Panc1 (cell line): ENCODE measurements at regions not wholly inside any gene's neighbourhood (a gene's known extent, or its start where the extent isn't known, plus 50 kb on each side); places are given as distances from the start of the nearest gene placed in this dataset.

Source experiments
- ATAC-seq: fragments of 200-7000 bp; cut with Tn5 transposase; 2 replicates; pipeline ENCODE4 v1.9.1; 2020; ENCODE audit warnings: mild to moderate bottlenecking, moderate library complexity
- BruUV-seq: library from RNA; stranded (reverse); fragments of 400-500 nt; replicated peaks from 2 replicates; lab custom pipeline; 2021; lab: Mats Ljungman, UMichigan
- CTCF ChIA-PET: fragments of 300-600 bp; sonication (Branson Sonifier 250); formaldehyde crosslinking; loops from one replicate; lab custom pipeline; 2022; ENCODE audit warnings: antibody characterized with exemption; lab: Charles Lee
- POLR2A ChIA-PET: fragments of 300-600 bp; sonication (Branson Sonifier 250); formaldehyde crosslinking; loops from one replicate; lab custom pipeline; 2022; ENCODE audit warnings: antibody characterized with exemption; lab: Charles Lee
- DNase-seq: peaks from one replicate; pipeline ENCODE4 v3.0.0-alpha.2; 2010; ENCODE audit warnings: low read depth, low spot score
- H3K27ac ChIP-seq: 2 replicates; pipeline ENCODE4 v1.5.1; 2011; ENCODE audit warnings: mild to moderate bottlenecking, low read length, inconsistent platforms
- H3K27me3 ChIP-seq: fragments of 200-500 bp; sonication (Bioruptor generic); 2 replicates; pipeline ENCODE4 v1.6.0; 2014; ENCODE audit warnings: low read length, inconsistent platforms; ENCODE audit not compliant: control insufficient read depth, insufficient read depth
- H3K36me3 ChIP-seq: fragments of 200-500 bp; sonication (Bioruptor generic); 2 replicates; pipeline ENCODE4 v1.5.1; 2014; ENCODE audit warnings: inconsistent platforms, mild to moderate bottlenecking, low read length, moderate library complexity; ENCODE audit not compliant: control insufficient read depth, insufficient read depth
- H3K4me1 ChIP-seq: 2 replicates; pipeline ENCODE4 v1.5.1; 2011; ENCODE audit warnings: inconsistent platforms, mild to moderate bottlenecking, low read length, moderate library complexity; ENCODE audit not compliant: control insufficient read depth, insufficient read depth
- H3K4me3 ChIP-seq, 2 experiments: 2 replicates each; pipeline ENCODE4 v1.5.1; 2011 to 2012; ENCODE audit warnings: low read depth in 2 of 2, low read length in 2 of 2, mild to moderate bottlenecking in 2 of 2, inconsistent platforms in 1 of 2, moderate library complexity in 1 of 2
- H3K9me3 ChIP-seq: fragments of 200-500 bp; sonication (Bioruptor generic); 2 replicates; pipeline ENCODE4 v1.5.1; 2014; ENCODE audit warnings: low read depth, mild to moderate bottlenecking, inconsistent platforms, low read length, moderate library complexity; ENCODE audit not compliant: control insufficient read depth, insufficient read depth
- POLR2AphosphoS5 ChIP-seq: IDR thresholded peaks from 2 replicates; pipeline ENCODE4 v1.6.1; 2012; ENCODE audit warnings: mild to moderate bottlenecking, low read depth, low read length, moderate library complexity
- SIN3A ChIP-seq: IDR thresholded peaks from 2 replicates; pipeline ENCODE4 v1.6.1; 2012; ENCODE audit warnings: low read depth, mild to moderate bottlenecking, low read length, moderate library complexity, borderline replicate concordance; ENCODE audit not compliant: insufficient read depth
- TCF7L2 ChIP-seq: IDR thresholded peaks from 2 replicates; pipeline ENCODE4 v1.6.1; 2011; ENCODE audit warnings: mild to moderate bottlenecking, low read depth, low read length, inconsistent platforms
- in situ Hi-C: cut with HindIII; loops from 2 replicates; pipeline ENCODE4 v1.10.0; 2016; ENCODE audit warnings: low sequenced_read_pairs, low pct_unique_long_range_greater_than_20kb
- intact Hi-C: fragments of 100-400 bp; cut with micrococcal nuclease; formaldehyde crosslinking; loops from one replicate; pipeline ENCODE4 v1.10.0; 2022; ENCODE audit not compliant: unreplicated experiment
- TF ChIP-seq, protein P1 (sequence below): fragments of 450-650 bp; IDR thresholded peaks from 2 replicates; pipeline ENCODE4 v1.5.1; 2017; ENCODE audit warnings: mild to moderate bottlenecking
- TF ChIP-seq, protein P2 (sequence below), 2 experiments: IDR thresholded peaks; 2 replicates each; pipeline ENCODE4 v1.6.1; 2011 to 2012; ENCODE audit warnings: low read depth in 2 of 2, control low read depth in 1 of 2, low read length in 1 of 2, mild to moderate bottlenecking in 1 of 2, moderate library complexity in 1 of 2; ENCODE audit not compliant: insufficient read depth in 1 of 2

DNA sequence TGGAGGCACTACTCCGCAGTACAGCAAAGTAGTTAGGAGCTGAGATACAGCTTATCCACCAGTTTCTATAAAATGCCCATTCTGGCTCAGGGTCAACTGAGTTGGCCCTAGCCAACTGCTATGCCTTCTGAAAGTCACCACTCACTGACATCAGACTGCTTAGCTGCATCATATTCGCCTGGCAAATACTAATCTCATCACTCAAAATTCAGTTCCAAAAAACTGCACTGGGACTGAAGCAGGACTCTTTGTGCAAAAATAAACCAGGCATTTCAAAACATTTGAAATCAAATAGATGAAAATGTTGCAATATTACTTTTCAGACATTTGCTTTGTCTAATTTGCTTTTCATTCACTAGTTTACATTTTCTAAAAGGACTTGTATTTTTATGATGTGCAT lies 230.0 kb downstream of the ALDH8A1 start:
- Histone ChIP-seq H3K4me3 (no peak overlapping the region), H3K4me1 (no peaks in the 10 kb centered on the region), H3K27ac (no peak overlapping the region), H3K27me3 (no peaks in the 10 kb centered on the region), H3K36me3 (no peaks in the 10 kb centered on the region), H3K9me3 (no peaks in the 10 kb centered on the region)
- in situ Hi-C loops, result no loop called here
- ATAC-seq (no peak), DNase-seq (no peak)
- BruUV-seq, result no TSS peak
- TF ChIP-seq SIN3A, result no peak
- TF ChIP-seq, protein P1, sequence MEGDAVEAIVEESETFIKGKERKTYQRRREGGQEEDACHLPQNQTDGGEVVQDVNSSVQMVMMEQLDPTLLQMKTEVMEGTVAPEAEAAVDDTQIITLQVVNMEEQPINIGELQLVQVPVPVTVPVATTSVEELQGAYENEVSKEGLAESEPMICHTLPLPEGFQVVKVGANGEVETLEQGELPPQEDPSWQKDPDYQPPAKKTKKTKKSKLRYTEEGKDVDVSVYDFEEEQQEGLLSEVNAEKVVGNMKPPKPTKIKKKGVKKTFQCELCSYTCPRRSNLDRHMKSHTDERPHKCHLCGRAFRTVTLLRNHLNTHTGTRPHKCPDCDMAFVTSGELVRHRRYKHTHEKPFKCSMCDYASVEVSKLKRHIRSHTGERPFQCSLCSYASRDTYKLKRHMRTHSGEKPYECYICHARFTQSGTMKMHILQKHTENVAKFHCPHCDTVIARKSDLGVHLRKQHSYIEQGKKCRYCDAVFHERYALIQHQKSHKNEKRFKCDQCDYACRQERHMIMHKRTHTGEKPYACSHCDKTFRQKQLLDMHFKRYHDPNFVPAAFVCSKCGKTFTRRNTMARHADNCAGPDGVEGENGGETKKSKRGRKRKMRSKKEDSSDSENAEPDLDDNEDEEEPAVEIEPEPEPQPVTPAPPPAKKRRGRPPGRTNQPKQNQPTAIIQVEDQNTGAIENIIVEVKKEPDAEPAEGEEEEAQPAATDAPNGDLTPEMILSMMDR, result no peak
- TF ChIP-seq, protein P2, sequence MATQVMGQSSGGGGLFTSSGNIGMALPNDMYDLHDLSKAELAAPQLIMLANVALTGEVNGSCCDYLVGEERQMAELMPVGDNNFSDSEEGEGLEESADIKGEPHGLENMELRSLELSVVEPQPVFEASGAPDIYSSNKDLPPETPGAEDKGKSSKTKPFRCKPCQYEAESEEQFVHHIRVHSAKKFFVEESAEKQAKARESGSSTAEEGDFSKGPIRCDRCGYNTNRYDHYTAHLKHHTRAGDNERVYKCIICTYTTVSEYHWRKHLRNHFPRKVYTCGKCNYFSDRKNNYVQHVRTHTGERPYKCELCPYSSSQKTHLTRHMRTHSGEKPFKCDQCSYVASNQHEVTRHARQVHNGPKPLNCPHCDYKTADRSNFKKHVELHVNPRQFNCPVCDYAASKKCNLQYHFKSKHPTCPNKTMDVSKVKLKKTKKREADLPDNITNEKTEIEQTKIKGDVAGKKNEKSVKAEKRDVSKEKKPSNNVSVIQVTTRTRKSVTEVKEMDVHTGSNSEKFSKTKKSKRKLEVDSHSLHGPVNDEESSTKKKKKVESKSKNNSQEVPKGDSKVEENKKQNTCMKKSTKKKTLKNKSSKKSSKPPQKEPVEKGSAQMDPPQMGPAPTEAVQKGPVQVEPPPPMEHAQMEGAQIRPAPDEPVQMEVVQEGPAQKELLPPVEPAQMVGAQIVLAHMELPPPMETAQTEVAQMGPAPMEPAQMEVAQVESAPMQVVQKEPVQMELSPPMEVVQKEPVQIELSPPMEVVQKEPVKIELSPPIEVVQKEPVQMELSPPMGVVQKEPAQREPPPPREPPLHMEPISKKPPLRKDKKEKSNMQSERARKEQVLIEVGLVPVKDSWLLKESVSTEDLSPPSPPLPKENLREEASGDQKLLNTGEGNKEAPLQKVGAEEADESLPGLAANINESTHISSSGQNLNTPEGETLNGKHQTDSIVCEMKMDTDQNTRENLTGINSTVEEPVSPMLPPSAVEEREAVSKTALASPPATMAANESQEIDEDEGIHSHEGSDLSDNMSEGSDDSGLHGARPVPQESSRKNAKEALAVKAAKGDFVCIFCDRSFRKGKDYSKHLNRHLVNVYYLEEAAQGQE (IDR thresholded peaks at IDR 0.05; ENCODE audit: insufficient read depth in 1 of 2, low read depth in 2 of 2, low read length in 1 of 2), result no peak
- TF ChIP-seq TCF7L2, result no peak
- no peak for TF ChIP-seq POLR2AphosphoS5
- ChIA-PET POLR2A (no interaction called here), CTCF (no interaction called here)
- intact Hi-C loops, result no loop called here

DNA sequence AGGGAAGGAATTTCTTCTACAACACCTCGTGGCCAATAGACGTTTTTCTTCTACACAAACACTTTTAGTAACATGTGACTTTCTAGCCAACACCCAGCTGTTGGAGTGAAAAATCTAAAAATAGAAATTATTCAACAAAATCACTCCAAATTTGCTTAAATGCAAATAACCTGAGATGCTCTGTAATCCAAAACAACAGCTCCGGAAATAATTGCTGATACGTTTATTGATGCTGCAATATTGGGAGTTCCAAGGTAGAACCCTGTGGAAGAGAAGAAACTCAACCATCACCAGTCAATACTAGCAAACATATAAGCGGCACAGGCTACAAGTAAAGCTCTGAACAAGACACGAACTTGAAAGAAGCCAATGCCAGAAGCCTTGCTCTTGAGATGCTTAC lies 230.6 kb downstream of the ALDH8A1 start:
- no peak overlapping the region for H3K4me3 ChIP-seq
- H3K27me3 ChIP-seq, result no peaks in the 10 kb centered on the region
- no TSS peak for BruUV-seq
- H3K36me3 ChIP-seq, result no peaks in the 10 kb centered on the region
- no peak for DNase-seq
- POLR2A ChIA-PET, result no interaction called here
- H3K4me1 ChIP-seq, result no peaks in the 10 kb centered on the region
- intact Hi-C loops (no loop called here), in situ Hi-C loops (no loop called here)
- CTCF ChIA-PET, result no interaction called here
- H3K27ac ChIP-seq, result no peak overlapping the region
- ATAC-seq, result no peak
- no peaks in the 10 kb centered on the region for H3K9me3 ChIP-seq
- TF ChIP-seq, protein P1, result no peak
- TF ChIP-seq POLR2AphosphoS5, result no peak
- no peak for TF ChIP-seq SIN3A
- TF ChIP-seq, protein P2 (IDR thresholded peaks at IDR 0.05; ENCODE audit: insufficient read depth in 1 of 2, low read depth in 2 of 2, low read length in 1 of 2), result no peak
- TF ChIP-seq TCF7L2, result no peak
